ENCODE measurements at regions not wholly inside any gene's neighbourhood (a gene's known extent, or its start where the extent isn't known, plus 50 kb on each side); places are given as distances from the start of the nearest gene placed in this dataset.

DNA sequence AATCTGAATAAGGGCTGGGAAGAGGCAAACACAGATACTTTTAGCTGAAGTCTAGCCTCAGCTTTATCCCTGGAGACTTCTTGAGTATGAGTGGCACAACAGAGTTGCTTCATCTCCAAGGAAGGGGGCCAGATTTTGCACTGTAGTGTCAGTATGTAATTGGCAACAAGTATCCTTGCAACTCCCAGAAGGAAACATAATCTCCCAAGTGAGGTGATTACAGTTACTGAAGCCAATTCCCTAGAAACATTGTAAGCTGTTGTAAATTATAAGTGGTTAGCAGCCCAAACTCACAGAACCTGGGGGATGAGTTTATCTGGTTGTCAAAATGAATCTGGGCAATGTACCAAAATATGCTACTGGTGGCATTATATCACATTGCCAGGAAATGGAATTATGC, 2065.7 kb upstream of the PCDH20 start:
- H3K27me3 ChIP-seq (replicated peaks; ENCODE audit: insufficient read depth) = no peaks in the 10 kb centered on the region
- no peaks in the 10 kb centered on the region for H3K4me1 ChIP-seq (replicated peaks)
- no peak for DNase-seq (ENCODE audit: low spot score)
- no peak overlapping the region for H3K4me3 ChIP-seq
- H3K36me3 ChIP-seq = no peaks in the 10 kb centered on the region
- TF ChIP-seq POLR2A (IDR thresholded peaks at IDR 0.05) (no peak), POLR2AphosphoS5 (IDR thresholded peaks at IDR 0.05) (no peak)
- TF ChIP-seq, protein P1, sequence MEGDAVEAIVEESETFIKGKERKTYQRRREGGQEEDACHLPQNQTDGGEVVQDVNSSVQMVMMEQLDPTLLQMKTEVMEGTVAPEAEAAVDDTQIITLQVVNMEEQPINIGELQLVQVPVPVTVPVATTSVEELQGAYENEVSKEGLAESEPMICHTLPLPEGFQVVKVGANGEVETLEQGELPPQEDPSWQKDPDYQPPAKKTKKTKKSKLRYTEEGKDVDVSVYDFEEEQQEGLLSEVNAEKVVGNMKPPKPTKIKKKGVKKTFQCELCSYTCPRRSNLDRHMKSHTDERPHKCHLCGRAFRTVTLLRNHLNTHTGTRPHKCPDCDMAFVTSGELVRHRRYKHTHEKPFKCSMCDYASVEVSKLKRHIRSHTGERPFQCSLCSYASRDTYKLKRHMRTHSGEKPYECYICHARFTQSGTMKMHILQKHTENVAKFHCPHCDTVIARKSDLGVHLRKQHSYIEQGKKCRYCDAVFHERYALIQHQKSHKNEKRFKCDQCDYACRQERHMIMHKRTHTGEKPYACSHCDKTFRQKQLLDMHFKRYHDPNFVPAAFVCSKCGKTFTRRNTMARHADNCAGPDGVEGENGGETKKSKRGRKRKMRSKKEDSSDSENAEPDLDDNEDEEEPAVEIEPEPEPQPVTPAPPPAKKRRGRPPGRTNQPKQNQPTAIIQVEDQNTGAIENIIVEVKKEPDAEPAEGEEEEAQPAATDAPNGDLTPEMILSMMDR (IDR thresholded peaks at IDR 0.05) = no peak
- intact Hi-C loops (cut with DNase I) = no loop called here
- H3K27ac ChIP-seq = no peak overlapping the region
- H3K9me3 ChIP-seq = no peaks in the 10 kb centered on the region

DNA sequence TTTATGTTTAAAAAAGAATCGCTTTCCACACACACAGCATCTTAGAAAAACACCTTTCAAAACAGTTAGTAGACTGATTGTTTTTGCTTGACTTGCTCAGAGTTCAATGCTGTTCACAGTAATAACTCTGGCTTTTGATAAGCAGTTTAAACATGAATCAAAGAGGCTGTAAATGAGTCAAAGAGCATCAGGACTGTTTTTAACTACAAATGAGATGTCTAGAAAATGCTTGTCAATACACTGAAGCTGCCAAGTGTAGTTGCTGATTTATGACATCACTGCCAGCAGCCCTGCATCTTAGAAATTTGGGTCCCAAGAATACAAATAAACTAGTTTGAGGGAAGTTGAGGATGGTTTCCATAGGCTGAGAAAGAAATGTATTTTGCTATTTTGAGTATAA, 2057.1 kb upstream of the PCDH20 start:
- no peak for DNase-seq (ENCODE audit: low spot score)
- H3K27ac ChIP-seq = no peak overlapping the region
- H3K36me3 ChIP-seq = no peaks in the 10 kb centered on the region
- H3K9me3 ChIP-seq = no peaks in the 10 kb centered on the region
- intact Hi-C loops (cut with DNase I) = no loop called here
- H3K4me1 ChIP-seq (replicated peaks) = no peaks in the 10 kb centered on the region
- H3K27me3 ChIP-seq (replicated peaks; ENCODE audit: insufficient read depth) = no peaks in the 10 kb centered on the region
- H3K4me3 ChIP-seq = no peak overlapping the region
- WGBS = 85% methylated on average over 1 of the region's 1 CpG
- TF ChIP-seq POLR2A (IDR thresholded peaks at IDR 0.05) = no peak
- TF ChIP-seq, protein P1 (IDR thresholded peaks at IDR 0.05) = no peak
- no peak for TF ChIP-seq POLR2AphosphoS5 (IDR thresholded peaks at IDR 0.05)

DNA sequence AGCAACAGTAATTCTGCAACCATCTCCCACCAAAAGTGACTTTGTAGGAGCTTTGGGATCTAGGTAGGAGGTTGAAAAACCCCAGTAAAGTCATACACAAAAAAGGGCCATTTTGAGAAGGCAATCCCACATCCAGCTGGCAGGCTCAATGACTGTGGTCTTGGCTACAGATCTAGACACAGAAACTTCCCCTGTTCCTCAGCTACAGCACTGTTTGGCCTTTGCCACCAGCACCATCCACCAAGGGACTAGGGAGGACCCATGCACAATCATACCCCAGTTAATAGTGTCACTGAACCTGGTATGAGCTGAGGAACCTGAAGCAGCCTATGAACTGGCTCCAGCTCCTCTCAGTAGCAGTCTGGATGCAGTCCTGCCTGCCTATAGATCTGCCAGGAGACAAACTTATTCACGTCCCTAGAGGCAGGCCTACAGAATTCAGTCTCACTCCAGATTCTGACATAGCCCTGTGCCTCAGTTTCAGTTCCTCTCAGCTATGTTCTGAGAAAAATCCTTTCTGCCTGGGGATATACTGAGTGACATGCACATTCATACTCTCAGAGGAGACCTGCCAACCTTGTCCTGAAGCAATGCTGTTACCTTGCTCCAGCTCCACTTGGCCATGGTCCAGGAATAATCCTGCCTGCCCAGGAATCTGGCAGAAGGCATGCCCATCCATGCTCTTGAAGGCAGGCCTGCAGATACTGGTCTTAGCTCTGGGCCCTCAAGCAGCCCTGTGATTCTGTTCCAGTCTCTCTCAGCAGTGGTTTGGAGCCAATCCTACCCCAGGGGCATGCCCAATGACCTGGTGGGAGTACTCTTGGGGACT, 2048.3 kb upstream of the PCDH20 start:
- no peaks in the 10 kb centered on the region for H3K9me3 ChIP-seq
- H3K27ac ChIP-seq = no peak overlapping the region
- no peaks in the 10 kb centered on the region for H3K4me1 ChIP-seq (replicated peaks)
- no peak overlapping the region for H3K4me3 ChIP-seq
- H3K27me3 ChIP-seq (replicated peaks; ENCODE audit: insufficient read depth) = no peaks in the 10 kb centered on the region
- WGBS = 94% methylated on average over 1 of the region's 1 CpG
- no peaks in the 10 kb centered on the region for H3K36me3 ChIP-seq
- intact Hi-C loops (cut with DNase I) = no loop called here
- TF ChIP-seq POLR2AphosphoS5 (IDR thresholded peaks at IDR 0.05) = no peak
- TF ChIP-seq, protein P1 (IDR thresholded peaks at IDR 0.05) = no peak
- no peak for DNase-seq (ENCODE audit: low spot score)

DNA sequence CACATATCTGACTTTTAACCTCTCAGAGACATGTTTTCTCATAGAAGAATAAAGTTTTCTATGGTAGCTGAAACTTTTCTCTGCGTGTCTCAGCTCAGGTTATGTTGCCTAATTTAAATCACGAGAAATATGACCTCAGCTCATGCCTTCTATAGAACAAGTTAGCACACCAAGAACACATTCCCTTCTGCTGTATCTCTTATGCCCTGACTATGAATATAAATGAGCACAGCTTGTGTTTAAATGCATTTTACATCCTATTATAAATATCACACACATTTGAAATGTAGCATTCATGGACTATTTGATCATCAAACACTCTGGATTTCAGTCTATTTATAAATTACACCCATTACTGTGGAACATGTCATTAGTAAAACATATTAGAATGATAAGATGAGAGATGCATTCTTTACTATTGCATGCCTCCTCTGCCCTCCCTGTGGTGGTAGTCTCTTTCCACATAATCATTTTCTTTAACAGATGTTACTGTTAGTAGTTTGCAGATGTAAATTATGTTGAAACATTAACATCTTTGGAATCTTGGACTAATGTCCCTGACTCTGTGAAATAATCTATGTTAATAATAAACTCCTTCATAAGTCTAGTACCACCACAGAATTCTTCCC, 2044.9 kb upstream of the PCDH20 start:
- no peak for TF ChIP-seq POLR2AphosphoS5 (IDR thresholded peaks at IDR 0.05)
- no peak for TF ChIP-seq POLR2A (IDR thresholded peaks at IDR 0.05)
- TF ChIP-seq, protein P1 (IDR thresholded peaks at IDR 0.05) = no peak
- intact Hi-C loops (cut with DNase I) = no loop called here
- no peaks in the 10 kb centered on the region for H3K27me3 ChIP-seq (replicated peaks; ENCODE audit: insufficient read depth)
- H3K9me3 ChIP-seq = no peaks in the 10 kb centered on the region
- 92% methylated on average over 2 of the region's 2 CpGs for WGBS
- no peak overlapping the region for H3K27ac ChIP-seq
- no peak overlapping the region for H3K4me3 ChIP-seq
- no peaks in the 10 kb centered on the region for H3K36me3 ChIP-seq
- no peak for DNase-seq (ENCODE audit: low spot score)
- no peaks in the 10 kb centered on the region for H3K4me1 ChIP-seq (replicated peaks)

DNA sequence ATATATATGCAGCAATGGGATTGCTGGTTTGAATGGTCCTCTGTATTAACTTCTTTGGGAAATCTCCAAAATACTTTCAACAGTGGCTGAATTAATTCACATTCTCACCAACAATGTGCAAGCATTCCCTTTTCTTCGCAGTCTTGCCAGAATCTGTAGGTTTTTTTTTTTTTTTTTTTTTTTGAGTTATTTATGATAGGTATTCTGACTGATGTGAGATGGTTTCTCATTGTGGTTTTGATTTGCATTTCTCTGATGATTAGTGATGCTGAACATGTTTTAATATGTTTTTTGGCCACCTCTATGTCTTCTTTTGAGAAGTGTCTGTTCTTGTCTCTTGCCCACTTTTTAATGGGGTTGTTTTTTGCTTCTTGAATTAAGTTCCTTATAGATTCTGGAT, 2041.5 kb upstream of the PCDH20 start:
- WGBS = 93% methylated on average over 1 of the region's 1 CpG
- H3K27me3 ChIP-seq (replicated peaks; ENCODE audit: insufficient read depth) = no peaks in the 10 kb centered on the region
- H3K9me3 ChIP-seq = no peaks in the 10 kb centered on the region
- H3K27ac ChIP-seq = no peak overlapping the region
- no peak overlapping the region for H3K4me3 ChIP-seq
- TF ChIP-seq POLR2AphosphoS5 (IDR thresholded peaks at IDR 0.05) (no peak), POLR2A (IDR thresholded peaks at IDR 0.05) (no peak)
- TF ChIP-seq, protein P1 (IDR thresholded peaks at IDR 0.05) = no peak
- intact Hi-C loops (cut with DNase I) = no loop called here
- no peak for DNase-seq (ENCODE audit: low spot score)
- no peaks in the 10 kb centered on the region for H3K36me3 ChIP-seq
- H3K4me1 ChIP-seq (replicated peaks) = no peaks in the 10 kb centered on the region

All from prostate gland (tissue), 2 donors.